GM19240 (cell line): ENCODE measurements at regions not wholly inside any gene's neighbourhood (a gene's known extent, or its start where the extent isn't known, plus 50 kb on each side); places are given as distances from the start of the nearest gene placed in this dataset.

Experiments
- DNase-seq: peaks from one replicate; pipeline ENCODE4 v3.0.0; 2011; ENCODE audit warnings: low spot score; ENCODE audit not compliant: insufficient read length

DNA sequence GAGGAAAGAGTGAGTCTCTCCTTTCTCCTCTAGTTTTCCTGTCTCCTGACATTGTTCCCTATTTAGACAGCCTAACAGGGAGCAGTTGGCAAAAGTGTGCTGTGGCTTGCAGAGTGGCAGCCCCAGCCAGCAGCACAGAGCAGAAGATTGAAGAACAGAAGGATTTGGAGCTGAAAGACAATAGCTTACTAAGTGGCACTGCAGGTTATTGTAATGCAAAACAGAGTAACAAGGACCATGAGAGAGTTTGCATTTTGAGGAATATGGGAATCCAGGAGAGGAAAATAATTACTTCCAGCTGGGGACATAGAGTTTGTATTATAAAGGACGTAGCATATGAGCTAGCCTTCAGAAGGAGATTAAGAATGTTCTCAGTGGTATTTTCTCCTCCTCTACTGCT is 342.4 kb downstream of the AKAIN1 start:
- DNase-seq: no peak

DNA sequence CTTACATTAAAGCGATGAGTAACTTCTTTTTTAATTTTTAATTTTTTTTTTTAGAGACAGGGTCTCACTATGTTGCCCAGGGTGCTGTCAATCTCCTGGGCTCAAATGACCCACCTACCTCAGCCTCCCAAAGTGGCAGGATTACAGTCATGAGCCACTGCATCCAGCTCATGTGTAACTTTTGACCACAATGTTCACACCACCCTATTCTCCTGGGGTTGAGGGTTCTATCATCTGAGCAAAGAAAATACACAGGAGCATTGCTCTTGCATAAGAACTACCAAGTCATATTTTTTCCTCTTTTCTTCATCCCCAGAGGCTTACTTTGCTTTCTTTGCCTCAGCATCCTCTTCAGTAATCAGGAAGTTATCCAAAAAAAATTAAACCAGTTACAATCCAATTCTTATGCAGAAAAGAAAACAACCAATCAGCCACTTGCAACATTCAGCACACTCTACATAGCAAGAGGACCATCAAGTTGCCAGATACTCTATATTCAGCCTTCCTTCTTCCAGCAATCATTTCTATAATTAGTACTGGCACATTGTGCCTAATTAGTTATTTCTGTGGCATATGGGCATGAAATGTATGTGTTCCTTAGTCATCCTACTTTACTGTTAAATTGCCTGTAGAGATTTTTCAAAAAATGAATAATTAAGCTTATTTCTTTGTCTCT is 345.6 kb downstream of the AKAIN1 start:
- no peak for DNase-seq

- no peak for DNase-seq
Observed at GRCh38 chr18:4847056-4847455, 350.0 kb downstream of the AKAIN1 start.

DNA sequence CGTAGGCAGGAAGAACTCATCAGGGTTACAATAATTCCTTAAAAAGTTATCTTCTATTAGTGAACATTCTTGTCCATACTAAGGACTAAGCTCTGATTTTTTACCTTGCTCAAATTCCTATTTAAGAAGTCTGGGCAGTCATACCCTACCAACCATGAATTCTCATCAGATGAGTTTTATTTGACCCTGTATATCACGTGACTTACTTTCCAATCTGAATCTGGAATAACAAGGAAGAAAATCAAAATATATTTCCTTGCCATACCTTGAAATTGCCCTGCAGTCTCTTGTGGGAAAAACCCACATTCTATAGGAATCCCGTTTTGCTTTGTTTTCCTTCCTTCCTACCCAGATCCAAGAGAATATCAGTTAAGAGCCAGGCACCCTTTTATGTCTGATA is 352.7 kb downstream of the AKAIN1 start:
- DNase-seq: no peak

- DNase-seq: no peak
Observed at GRCh38 chr18:4843771-4844170, 353.3 kb downstream of the AKAIN1 start.

GRCh38 chr18:4842751-4843150 is 354.3 kb downstream of the AKAIN1 start:
- no peak for DNase-seq

GRCh38 chr18:4842287-4842686 is 354.8 kb downstream of the AKAIN1 start:
- no peak for DNase-seq

DNA sequence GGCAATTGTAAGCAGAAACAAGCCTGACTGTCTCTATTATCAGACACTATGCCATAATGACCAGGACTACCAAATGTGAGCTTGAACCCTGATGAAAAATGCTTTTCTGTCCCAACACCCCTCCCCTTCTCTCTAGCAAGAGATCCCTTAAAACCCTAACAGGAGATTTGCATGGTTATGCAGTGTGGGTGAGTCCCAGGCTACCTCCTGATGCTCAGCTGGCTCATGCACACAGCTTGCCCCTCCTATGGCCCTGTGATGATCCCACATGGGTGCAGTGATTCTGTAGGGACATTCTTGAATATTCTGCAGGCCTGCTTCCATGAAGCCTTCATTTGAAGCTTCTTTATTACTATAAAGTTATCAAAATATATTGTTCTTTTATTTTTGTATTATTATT is 357.4 kb downstream of the AKAIN1 start:
- no peak for DNase-seq

DNA sequence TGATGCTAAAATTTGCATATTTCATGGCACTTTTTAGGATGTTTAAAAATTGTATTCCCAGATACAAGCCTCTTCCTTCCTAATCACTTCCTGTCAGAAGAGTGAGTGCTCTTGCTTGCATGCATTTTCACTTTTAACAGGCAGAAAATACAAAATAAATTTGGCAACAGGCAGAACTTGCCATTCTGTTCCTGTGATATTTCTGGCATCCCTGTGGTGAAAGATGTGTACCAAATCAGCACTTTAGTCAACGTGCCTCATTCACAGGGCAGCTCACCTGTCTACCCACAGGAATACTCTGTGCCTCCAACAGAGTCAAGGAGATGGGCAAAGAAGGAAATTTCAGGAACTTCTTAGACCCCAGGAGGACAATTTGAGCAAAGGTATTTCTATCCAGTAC is 360.9 kb downstream of the AKAIN1 start:
- DNase-seq: no peak

DNA sequence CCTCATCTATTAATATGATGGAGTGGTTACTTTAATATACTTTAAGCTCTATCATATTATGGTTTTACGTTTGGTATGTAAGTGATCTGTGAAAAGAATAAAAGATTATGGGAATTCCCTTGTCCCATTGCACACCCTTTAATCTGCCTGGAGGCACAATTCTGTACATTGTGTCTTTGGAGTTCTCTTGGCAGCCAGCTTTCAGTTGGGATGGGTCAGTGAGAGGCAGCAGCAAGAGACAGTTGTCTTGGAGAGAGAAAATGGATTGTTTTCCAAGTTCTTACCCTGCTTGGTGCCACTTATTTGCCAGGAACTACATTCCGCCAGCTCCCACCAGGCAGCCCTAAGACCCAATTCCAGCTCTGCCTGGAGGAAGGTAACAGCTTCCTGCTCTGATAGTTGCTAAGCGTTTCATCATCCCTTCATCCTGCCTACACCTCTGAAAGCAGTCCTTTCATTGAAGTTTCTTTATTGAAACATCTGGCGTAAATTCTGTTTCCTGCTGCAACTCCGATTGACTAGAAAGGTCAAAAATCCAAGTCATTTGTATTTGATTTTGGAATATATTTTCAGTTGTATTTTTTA is 365.2 kb downstream of the AKAIN1 start:
- DNase-seq: no peak

GRCh38 chr18:4831127-4831526 is 365.9 kb downstream of the AKAIN1 start:
- no peak for DNase-seq

- no peak for DNase-seq
Observed at GRCh38 chr18:4823091-4823490, 368.0 kb upstream of the DLGAP1 start.

DNA sequence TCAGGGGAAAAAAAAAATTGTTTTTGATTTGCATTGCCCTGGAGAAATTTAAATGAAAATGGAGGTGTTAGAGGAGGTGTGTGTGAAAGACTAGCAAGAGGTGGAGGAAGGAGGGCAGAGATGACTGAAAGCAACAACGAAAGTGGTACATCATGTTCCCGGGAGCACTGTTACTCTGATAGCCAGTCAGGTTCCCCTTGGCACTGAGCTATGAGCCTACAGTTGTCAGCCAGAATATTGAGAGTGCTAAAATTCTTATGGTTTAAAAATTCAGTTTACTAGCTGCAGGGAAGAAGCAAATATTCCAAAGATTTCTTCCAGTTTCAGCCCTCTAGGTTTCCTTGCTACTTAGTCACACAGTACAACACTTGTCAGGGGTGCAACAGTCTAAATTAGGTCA is 366.7 kb upstream of the DLGAP1 start:
- no peak for DNase-seq

GRCh38 chr18:4817665-4818064 is 362.6 kb upstream of the DLGAP1 start:
- no peak for DNase-seq

DNA sequence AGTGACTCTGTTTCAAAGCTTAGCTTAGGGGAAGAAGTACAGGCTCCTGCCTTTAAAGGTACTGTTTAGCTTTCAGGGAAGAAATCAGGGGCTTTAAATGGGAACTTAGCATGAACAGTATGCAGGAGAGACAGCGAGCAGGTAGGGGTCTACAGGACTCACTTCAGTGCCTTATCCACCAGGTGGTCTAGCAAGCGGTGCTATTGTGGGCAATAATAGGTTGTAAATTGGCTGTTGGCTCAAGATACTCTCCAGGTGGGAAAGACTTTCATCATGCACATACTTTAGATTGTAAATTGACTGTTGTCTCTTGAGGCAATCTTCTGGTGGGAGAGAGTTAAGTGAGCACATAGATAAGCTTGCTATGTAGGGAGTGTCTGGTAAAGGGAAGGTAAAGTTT is 358.6 kb upstream of the DLGAP1 start:
- DNase-seq: no peak

DNA sequence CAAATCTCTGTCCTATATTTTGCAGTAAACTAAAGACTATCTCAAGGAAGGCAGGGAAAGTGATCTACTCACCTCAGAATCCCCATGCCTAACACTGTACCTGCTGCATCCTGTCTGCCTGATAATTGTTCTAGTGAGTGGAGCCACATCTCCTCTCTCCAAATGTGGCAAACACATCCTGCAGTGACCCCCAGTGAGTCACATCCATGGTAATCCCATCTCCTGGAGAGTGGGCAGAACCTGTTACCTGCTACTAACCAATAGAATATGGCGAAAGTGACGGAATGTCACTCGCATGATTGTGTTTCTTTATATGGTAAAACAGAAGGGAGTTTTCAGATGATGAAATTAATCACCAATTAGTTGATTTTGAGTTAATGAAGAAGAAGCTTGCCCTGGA is 353.8 kb upstream of the DLGAP1 start:
- no peak for DNase-seq

DNA sequence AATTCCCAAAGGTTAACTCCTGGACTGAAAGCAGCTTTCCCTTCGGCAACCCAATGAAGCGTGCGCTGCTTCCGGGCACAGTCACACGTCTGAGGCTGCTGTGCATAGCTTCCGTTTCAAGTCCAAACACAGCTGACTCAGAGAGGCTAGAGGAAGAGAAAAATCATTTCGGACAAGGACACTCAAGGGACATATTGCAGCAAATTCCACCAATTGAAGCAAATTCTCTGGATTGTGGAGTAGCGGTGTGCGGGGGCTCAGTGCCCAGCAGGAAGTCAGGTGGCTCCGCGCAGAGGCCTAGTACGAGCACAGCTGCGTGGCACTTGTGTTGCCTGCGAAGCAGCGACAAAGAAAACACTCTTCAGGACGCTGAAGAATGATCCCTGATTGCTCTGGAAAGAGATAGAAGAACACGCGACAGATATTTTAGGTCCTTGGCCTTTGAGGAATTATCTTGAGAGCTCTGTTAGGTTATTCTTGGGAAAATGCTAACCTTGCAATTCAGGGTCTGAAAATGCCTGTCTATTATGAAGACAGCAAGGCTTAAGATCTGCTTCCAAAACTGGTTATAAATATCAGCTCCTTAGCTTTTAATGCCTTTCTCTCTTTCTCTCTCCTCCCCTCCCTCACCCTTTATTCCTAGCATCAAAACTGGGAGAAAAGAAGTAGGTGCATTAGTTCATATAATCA is 352.6 kb upstream of the DLGAP1 start:
- no peak for DNase-seq

DNA sequence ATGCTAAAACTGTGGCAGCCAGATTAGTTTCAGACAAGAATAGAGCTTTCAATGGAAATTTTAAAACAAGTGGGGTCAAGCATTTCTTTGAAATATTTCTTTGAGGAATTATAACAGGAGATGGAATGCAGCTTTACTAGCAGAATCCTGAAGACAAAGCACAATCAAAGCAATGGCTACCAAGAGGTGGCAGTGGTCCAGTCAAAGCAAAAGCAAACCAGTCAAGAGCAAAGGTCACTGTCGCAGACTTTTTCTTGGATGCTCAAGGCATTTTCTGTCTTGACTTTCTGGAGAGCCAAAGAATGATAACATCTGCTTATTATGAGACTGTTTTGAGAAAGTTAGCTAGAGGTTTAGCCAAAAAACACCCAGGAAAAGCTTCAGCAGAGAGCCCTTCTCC is 351.2 kb upstream of the DLGAP1 start:
- DNase-seq: no peak

DNA sequence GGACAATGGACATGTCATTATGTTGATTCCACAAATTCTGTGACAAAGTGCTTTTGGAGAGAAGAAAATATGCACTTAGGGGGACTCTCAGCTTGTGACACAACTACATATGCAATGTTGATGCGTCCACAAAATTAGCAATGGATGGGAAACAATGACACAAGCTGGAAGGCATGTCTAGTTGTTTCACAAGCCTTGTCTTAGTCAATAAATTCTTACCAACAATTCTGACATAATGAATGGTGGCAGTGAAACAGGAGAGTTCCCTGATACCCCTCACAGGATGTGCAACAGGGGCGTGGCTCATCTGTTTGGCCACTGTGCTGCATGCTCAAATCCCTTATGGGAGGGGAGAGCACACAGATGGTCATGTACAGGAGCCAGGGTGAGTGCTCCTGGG is 347.2 kb upstream of the DLGAP1 start:
- no peak for DNase-seq

GRCh38 chr18:4801151-4801550 is 346.0 kb upstream of the DLGAP1 start:
- DNase-seq: no peak

GRCh38 chr18:4797002-4797685 is 342.0 kb upstream of the DLGAP1 start:
- no peak for DNase-seq

GRCh38 chr18:4789506-4789905 is 334.4 kb upstream of the DLGAP1 start:
- no peak for DNase-seq
